ENCODE measurements at regions not wholly inside any gene's neighbourhood (a gene's known extent, or its start where the extent isn't known, plus 50 kb on each side); places are given as distances from the start of the nearest gene placed in this dataset.

DNA sequence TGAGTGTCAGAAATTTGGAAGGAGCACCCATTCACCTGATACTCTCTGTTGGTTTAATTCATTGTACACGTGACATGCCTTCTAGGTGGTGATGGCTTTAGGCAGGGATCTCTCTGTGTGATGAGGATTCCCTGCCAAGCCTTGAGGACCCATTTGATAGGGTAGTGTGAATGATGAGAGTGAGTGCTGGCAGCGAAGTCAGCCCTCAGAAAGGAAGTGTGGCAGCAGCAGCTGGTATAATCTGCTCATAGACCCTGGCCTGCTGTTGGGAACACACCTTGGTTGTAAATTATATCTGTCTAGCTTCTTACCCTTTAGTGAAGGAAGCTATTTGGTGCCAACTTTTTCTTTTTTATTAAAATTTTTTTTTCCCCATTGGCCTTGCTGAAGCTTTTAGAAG, 164.5 kb downstream of the HAUS1 start:
- ChIA-PET POLR2A (interaction anchor here (0.6 to 1.1 kb wide), 2 partner anchors 95 to 907 kb away, joined by 4 to 5 read pairs; a partner anchor contains a TSS), CTCF (interaction anchor here (0.9 to 5.6 kb wide), 6 partner anchors 12 to 122 kb away, joined by 3 to 36 read pairs (median 4); a partner anchor contains a TSS)
- Mint-ChIP-seq H3K4me3 (no peak overlapping the region), H3K27me3 (ENCODE audit: low read depth) (no peaks in the 10 kb centered on the region), H3K36me3 (ENCODE audit: low read depth) (peaks cover 60% of the 10 kb centered on the region), H3K4me1 (ENCODE audit: low read depth) (peaks cover 59% of the 10 kb centered on the region), H3K9me3 (ENCODE audit: insufficient read depth) (no peaks in the 10 kb centered on the region), H3K27ac (peak overlapping the region; percentile 53)
- peak; percentile 11 for ATAC-seq
- DNase-seq: no peak

DNA sequence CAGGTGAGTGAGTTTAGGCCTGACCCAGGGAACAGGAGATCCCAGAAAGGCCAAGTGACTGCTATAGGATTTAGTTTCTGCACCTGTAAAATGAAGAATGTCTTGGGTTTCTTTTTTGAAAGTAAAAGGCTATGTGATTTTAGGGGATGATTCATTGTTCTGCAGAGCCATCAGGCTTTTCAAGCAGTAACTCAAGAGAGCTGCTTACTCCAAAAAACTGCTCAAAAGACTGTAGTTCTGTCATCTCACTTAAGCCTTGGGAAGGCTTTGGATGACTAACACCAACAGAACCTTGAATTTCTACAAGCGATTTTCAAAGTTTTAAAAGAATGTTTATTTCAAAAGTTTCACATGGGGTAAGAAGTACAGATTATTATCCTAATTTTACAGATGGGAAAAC, 165.1 kb downstream of the HAUS1 start:
- ChIA-PET CTCF (interaction anchor here (0.9 to 5.6 kb wide), 6 partner anchors 11 to 122 kb away, joined by 3 to 36 read pairs (median 4); a partner anchor contains a TSS), POLR2A (interaction anchor here (0.7 to 1.1 kb wide), 2 partner anchors 96 to 361 kb away, joined by 3 to 4 read pairs; a partner anchor contains a TSS)
- peak overlapping the region; percentile 17 for H3K4me3 Mint-ChIP-seq
- H3K36me3 Mint-ChIP-seq (ENCODE audit: low read depth): peaks cover 54% of the 10 kb centered on the region
- no peaks in the 10 kb centered on the region for H3K9me3 Mint-ChIP-seq (ENCODE audit: insufficient read depth)
- DNase-seq (no peak), ATAC-seq (no peak)
- peaks cover 54% of the 10 kb centered on the region for H3K4me1 Mint-ChIP-seq (ENCODE audit: low read depth)
- H3K27ac Mint-ChIP-seq: peak overlapping the region; percentile 23
- no peaks in the 10 kb centered on the region for H3K27me3 Mint-ChIP-seq (ENCODE audit: low read depth)

DNA sequence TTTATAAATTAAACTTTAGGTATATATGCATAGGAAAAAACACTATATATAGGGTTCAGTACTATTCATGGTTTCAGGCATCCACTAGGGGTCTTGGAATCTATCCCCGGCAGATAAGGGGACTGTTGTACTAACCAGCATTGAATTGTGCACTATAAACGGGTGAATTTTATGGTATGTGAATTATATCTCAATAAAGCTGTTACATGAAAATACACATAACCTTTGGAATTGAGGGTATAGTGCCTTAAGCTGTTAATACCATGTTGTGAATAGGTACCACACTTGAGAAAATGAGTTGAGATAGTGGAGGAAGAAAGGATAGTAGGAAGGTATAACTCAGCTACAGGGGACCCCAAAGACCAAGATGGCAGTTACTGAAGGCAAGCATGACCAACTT, 167.3 kb downstream of the HAUS1 start:
- Mint-ChIP-seq H3K4me3 (no peak overlapping the region), H3K27ac (no peak overlapping the region), H3K4me1 (ENCODE audit: low read depth) (peaks cover 40% of the 10 kb centered on the region), H3K27me3 (ENCODE audit: low read depth) (no peaks in the 10 kb centered on the region), H3K9me3 (ENCODE audit: insufficient read depth) (no peaks in the 10 kb centered on the region), H3K36me3 (ENCODE audit: low read depth) (peaks cover 37% of the 10 kb centered on the region)
- DNase-seq (no peak), ATAC-seq (no peak)
- POLR2A ChIA-PET: interaction anchor here (0.8 kb wide), 1 partner anchor 97 kb away, joined by 4 read pairs; no protein-coding TSS in a partner anchor
- CTCF ChIA-PET: interaction anchor here (2.4 kb wide), 1 partner anchor 10 kb away, joined by 19 read pairs; no protein-coding TSS in a partner anchor

DNA sequence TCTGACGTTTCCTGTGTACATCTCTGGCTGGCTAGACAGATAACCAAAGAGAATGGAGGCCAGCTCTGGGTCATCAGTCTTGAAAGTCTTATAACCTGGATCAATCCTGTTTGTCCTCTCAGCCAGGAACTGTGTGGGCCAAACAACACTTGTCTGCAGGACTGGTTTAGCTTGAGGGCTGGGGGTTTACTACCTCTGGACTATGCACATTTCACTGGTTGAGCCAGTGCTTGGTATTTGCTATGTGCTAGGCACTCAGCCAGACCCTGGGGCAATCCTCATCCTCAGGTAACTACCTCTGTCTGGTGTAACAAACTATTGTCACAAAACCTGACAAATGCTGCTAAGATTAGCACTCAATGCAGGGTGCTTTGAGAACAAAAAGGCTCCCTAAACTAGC, 169.7 kb downstream of the HAUS1 start:
- Mint-ChIP-seq H3K4me1 (ENCODE audit: low read depth) (peaks cover 37% of the 10 kb centered on the region), H3K9me3 (ENCODE audit: insufficient read depth) (no peaks in the 10 kb centered on the region), H3K4me3 (no peak overlapping the region), H3K27me3 (ENCODE audit: low read depth) (no peaks in the 10 kb centered on the region), H3K36me3 (ENCODE audit: low read depth) (peaks cover 22% of the 10 kb centered on the region), H3K27ac (no peak overlapping the region)
- CTCF ChIA-PET: interaction anchor here (1.0 to 2.5 kb wide), 3 partner anchors 10 to 384 kb away, joined by 3 to 12 read pairs (median 6); no protein-coding TSS in a partner anchor
- POLR2A ChIA-PET: interaction anchor here (1.0 kb wide), 1 partner anchor 100 kb away, joined by 3 read pairs; a partner anchor contains a TSS
- ATAC-seq (no peak), DNase-seq (no peak)

DNA sequence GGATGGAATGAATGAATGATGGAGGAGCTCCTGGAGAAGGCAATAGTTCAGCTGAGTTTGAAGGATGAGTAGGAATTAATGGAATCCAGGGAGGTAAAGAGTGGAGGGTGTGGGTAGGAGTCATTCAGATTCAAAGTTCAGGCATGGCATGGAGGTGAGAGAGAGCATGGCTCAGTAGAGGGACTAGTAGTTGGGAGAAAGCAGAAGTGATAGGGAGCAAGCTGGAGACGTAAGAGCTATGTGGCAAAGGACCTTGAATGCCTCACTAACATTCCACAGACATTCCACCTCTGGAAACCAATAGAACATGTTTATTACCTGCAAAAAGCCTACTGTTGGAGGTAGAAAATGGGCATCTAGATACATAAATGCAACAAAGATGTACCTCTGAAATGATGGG, 170.1 kb downstream of the HAUS1 start:
- Mint-ChIP-seq H3K4me3 (no peak overlapping the region), H3K27me3 (ENCODE audit: low read depth) (no peaks in the 10 kb centered on the region), H3K4me1 (ENCODE audit: low read depth) (peaks cover 34% of the 10 kb centered on the region), H3K9me3 (ENCODE audit: insufficient read depth) (no peaks in the 10 kb centered on the region), H3K27ac (no peak overlapping the region), H3K36me3 (ENCODE audit: low read depth) (peaks cover 18% of the 10 kb centered on the region)
- DNase-seq (no peak), ATAC-seq (no peak)
- ChIA-PET CTCF (interaction anchor here (1.0 to 2.5 kb wide), 3 partner anchors 10 to 384 kb away, joined by 3 to 12 read pairs (median 6); no protein-coding TSS in a partner anchor), POLR2A (interaction anchor here (1.0 kb wide), 1 partner anchor 101 kb away, joined by 3 read pairs; a partner anchor contains a TSS)

DNA sequence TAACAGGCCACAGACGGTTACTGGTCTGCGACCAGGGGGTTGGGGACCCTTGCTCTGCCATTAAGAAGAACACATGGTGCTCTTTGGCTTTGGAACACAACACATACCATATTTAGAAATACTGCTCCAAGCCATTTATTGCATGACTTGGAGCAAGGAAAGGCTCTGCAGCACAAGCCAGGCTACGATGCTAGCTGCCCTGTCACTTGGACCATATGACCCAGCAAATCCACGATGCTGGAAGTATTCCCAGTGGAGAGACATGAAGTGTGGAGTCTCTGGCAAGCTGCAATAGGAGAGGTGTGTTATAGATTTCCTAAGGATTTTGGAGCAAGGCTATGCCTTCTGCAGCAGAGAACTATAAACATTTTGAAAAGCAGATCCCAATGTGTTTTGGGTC, 171.2 kb downstream of the HAUS1 start:
- DNase-seq (no peak), ATAC-seq (no peak)
- Mint-ChIP-seq H3K4me3 (no peak overlapping the region), H3K27ac (no peak overlapping the region), H3K36me3 (ENCODE audit: low read depth) (peaks cover 12% of the 10 kb centered on the region), H3K9me3 (ENCODE audit: insufficient read depth) (no peaks in the 10 kb centered on the region), H3K4me1 (ENCODE audit: low read depth) (peaks cover 26% of the 10 kb centered on the region), H3K27me3 (ENCODE audit: low read depth) (no peaks in the 10 kb centered on the region)
- ChIA-PET CTCF (interaction anchor here (0.7 kb wide), 1 partner anchor 102 kb away, joined by 3 read pairs; a partner anchor contains a TSS), POLR2A (interaction anchor here (0.6 kb wide), 1 partner anchor 348 kb away, joined by 3 read pairs; no protein-coding TSS in a partner anchor)

DNA sequence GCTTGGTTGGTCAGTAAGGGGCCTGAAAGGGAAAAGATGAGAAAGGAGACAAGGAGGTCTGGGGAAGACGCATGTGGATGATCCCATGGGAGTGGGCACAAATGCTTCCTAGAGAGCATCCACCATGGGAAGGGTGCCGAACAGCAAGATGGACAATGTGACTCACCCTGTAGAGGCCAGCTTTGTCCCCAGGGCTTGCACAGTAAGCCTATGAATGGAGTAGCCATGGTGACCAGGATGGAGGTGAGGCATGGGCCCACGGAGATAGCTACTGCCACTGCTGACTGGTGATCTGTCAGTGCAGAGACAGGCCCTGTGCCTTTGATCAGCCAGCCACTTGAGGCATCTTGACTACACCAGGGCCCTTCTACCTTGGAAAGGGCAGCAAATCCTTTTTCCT, 172.6 kb downstream of the HAUS1 start:
- H3K27ac Mint-ChIP-seq: no peak overlapping the region
- DNase-seq: no peak
- no peak for ATAC-seq
- CTCF ChIA-PET: interaction anchor here (1.0 to 7.4 kb wide), 4 partner anchors 104 to 381 kb away, joined by 3 to 53 read pairs (median 20); a partner anchor contains a TSS
- H3K36me3 Mint-ChIP-seq (ENCODE audit: low read depth): peaks cover 5% of the 10 kb centered on the region
- H3K4me3 Mint-ChIP-seq: no peak overlapping the region
- H3K4me1 Mint-ChIP-seq (ENCODE audit: low read depth): peaks cover 25% of the 10 kb centered on the region
- POLR2A ChIA-PET: no interaction called here
- H3K27me3 Mint-ChIP-seq (ENCODE audit: low read depth): no peaks in the 10 kb centered on the region
- no peaks in the 10 kb centered on the region for H3K9me3 Mint-ChIP-seq (ENCODE audit: insufficient read depth)

DNA sequence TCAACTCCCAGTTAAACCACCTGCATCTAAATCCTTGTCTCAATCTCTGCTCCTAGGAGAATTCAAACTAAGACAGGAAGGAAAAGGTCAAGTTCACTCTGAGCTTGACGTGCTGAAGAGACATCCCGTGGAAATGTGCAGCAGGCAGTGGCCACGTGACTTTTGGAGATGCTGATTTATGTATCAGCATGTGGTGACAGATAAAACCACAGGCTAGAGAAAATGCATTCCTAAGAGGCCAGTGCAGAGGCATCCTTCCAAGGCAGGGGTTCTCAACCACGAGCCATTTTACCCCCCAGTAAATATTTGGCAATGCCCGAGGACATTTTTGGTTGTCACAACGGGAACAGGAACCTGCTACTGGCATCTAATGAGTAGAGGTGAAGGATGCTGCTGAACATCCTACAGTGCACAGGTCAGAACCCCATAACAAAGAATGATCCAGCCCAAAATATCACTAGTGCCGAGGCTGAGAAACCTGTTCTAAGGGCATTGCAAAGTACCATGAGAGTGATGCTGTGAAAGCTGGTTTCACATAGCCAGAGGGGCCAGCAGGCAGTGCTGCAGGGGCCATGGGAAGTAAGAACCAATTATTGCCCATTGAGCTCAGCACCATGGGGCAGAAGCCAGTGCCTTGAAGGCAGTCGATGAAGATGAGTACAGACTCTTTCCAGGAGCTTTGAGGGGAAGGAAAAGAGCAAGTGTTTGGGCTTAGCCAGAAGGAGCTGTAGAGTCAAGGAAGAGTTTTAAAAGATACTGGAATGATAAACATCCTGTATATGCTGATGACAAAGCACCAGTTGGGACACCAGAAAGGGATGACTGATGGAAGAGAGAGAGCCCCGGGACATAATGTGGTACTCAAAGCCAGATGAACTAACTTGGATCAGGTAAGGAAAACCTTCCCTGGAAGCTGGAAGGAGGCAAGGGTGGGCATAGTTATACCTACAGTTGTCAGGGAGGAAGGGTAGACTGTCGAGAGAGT, 174.6 kb downstream of the HAUS1 start:
- DNase-seq: no peak

DNA sequence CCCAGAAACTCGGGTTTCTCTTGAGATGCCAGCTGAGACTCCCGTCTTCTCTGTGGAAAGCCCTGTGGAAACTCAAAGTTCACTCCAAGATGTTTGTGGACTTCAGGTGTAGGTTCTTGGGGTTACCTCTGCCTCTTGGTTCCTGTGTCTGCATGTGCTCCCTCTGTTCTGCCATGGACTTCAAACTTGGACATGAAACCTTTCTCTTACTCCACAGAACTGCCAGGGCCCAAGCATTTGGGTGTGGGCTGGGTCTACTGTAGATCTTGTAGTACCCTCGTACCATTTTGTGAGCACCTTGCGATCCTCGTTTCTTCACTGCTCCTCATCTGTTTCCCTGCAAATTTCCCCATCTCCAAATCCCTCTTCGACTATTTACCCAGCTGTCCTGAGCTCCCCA, 175.5 kb downstream of the HAUS1 start:
- Mint-ChIP-seq H3K4me3 (no peak overlapping the region), H3K4me1 (ENCODE audit: low read depth) (peaks cover 15% of the 10 kb centered on the region), H3K27ac (peak overlapping the region; percentile 18), H3K36me3 (ENCODE audit: low read depth) (peaks cover 2% of the 10 kb centered on the region), H3K9me3 (ENCODE audit: insufficient read depth) (no peaks in the 10 kb centered on the region), H3K27me3 (ENCODE audit: low read depth) (no peaks in the 10 kb centered on the region)
- DNase-seq (no peak), ATAC-seq (no peak)
- ChIA-PET CTCF (interaction anchor here (1.1 to 9.3 kb wide), 12 partner anchors 11 to 380 kb away, joined by 3 to 115 read pairs (median 14); partner anchors contain the start of gene LOXHD1), POLR2A (interaction anchor here (0.8 kb wide), 1 partner anchor 106 kb away, joined by 3 read pairs; a partner anchor contains a TSS)

More for the DNA sequence above, 174.6 kb downstream of the HAUS1 start:
- ChIA-PET CTCF (interaction anchor here (1.6 to 9.3 kb wide), 7 partner anchors 10 to 381 kb away, joined by 4 to 115 read pairs (median 25); partner anchors contain the start of gene LOXHD1), POLR2A (interaction anchor here (0.8 kb wide), 1 partner anchor 105 kb away, joined by 3 read pairs; a partner anchor contains a TSS)
- ATAC-seq: no peak
- no peak overlapping the region for H3K4me3 Mint-ChIP-seq
- no peaks in the 10 kb centered on the region for H3K27me3 Mint-ChIP-seq (ENCODE audit: low read depth)
- H3K36me3 Mint-ChIP-seq (ENCODE audit: low read depth): peaks cover 3% of the 10 kb centered on the region
- peaks cover 15% of the 10 kb centered on the region for H3K4me1 Mint-ChIP-seq (ENCODE audit: low read depth)
- H3K9me3 Mint-ChIP-seq (ENCODE audit: insufficient read depth): no peaks in the 10 kb centered on the region
- H3K27ac Mint-ChIP-seq: peak overlapping the region; percentile 17

DNA sequence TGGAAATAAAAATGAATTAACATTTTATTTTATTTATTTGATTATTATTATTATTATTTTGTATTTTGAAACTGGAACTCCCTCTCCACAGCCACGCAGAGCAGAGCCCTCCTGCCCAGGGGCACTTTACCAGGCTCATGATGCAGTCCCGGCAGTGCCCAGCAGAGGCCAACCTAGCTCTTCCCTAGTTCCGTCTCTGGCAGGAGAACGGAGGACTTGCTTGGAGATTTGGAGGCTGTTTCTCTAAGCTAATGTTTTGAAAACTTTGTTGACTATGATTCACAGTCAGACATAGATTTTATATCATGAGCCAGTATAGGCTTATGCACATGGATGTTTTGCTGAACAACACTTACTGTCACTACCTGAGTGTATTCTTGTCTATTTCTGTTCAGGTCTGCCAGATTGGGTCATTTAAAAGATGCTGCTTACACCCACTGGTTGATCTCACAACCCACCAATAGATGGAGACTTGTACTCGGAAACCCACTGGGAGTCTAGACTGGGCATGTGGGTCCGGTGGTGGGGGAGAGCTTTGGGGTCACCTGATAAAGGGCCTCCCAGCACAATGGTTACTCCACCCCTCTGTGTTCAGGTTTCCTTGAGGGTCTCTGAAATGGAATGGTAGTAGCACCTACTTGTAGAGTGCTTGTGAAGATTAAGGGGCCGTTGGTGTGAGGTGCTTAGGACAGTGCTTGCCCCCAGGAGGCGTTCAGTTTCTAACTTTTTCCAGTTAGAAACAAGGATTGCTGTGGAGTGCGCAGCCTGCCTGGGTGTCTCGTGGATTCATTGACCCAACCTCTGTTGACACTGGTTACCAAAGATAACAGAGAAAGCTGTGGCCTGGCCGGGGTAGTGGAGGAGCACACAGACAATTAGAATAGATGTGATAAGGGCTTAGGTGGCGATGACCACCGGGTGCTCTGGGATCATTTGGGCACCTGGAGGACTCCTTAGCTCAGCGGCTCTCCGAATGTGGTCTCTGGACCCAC, 177.3 kb downstream of the HAUS1 start:
- no peak overlapping the region for H3K27ac Mint-ChIP-seq
- no peak overlapping the region for H3K4me3 Mint-ChIP-seq
- H3K9me3 Mint-ChIP-seq (ENCODE audit: insufficient read depth): no peaks in the 10 kb centered on the region
- peak; percentile 87 for ATAC-seq
- CTCF ChIA-PET: interaction anchor here (0.7 to 9.3 kb wide), 37 partner anchors 9 to 634 kb away, joined by 3 to 115 read pairs (median 4); partner anchors contain the start of gene LOXHD1
- peak; percentile 74 for DNase-seq
- no peaks in the 10 kb centered on the region for H3K27me3 Mint-ChIP-seq (ENCODE audit: low read depth)
- H3K4me1 Mint-ChIP-seq (ENCODE audit: low read depth): peaks cover 15% of the 10 kb centered on the region
- POLR2A ChIA-PET: interaction anchor here (0.9 to 1.5 kb wide), 3 partner anchors 108 to 376 kb away, joined by 3 to 4 read pairs (median 3); a partner anchor contains a TSS
- no peaks in the 10 kb centered on the region for H3K36me3 Mint-ChIP-seq (ENCODE audit: low read depth)

All from activated CD8-positive, alpha-beta T cell treated with anti-CD3 and anti-CD28 coated beads, Interleukin-2, amount 10 ng/mL, durations not matched to agents 7 days and 5 days (primary cell).